KG1 (cell line): ENCODE measurements at regions not wholly inside any gene's neighbourhood (a gene's known extent, or its start where the extent isn't known, plus 50 kb on each side); places are given as distances from the start of the nearest gene placed in this dataset.

ENCODE experiments used
- DNase-seq: peaks from one replicate; lab custom pipeline; 2025; lab: John Stamatoyannopoulos, UW

DNA sequence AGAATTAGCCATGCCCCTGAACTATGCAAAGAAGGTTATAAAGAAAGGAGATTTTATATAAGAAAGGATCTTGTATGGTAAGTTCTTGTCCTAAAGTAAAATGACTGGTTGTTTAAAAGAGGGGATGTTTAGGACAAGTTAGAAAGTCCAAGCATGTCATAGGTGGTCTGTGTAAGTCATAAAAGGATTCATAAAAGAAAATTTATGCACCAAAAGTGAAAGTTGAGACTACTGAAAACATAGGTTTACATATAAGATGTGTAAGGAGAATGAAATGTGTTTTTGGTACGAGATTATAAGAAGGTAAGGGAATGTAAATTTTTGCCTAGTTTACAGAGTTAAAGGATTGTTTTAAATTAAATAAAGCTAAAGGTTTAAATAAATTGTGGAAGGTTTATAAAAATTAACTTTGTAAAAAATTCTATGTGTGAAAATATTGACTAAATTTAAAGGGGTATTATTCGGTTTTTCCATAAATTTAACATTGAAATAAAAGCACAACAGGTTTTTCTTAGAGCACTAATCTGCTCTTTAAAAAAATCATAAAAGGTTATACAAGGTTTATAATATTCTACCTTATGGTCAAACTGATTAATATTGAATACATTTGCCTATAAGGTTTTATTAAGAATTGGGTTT is 93.6 kb upstream of the UST start:
- no peak for DNase-seq

DNA sequence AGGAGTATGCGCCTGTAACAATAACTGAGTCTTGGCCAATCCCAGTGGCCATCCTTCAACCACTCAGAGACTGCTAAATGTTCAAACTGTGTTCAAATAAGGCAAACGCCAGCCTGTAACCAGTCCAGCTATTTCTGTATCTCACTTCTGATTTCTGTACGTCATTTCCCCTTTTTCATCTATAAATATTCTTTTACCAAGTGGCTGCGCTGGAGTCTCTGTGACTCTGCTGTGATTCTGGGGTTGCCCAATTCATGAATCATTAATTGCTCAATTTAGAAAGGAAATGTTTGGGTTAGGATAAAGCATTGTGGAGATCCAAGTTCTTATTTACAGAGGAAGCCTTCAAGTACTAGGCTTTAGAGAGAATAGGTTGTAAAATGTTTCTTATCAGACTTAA is 89.8 kb upstream of the UST start:
- DNase-seq: no peak

DNA sequence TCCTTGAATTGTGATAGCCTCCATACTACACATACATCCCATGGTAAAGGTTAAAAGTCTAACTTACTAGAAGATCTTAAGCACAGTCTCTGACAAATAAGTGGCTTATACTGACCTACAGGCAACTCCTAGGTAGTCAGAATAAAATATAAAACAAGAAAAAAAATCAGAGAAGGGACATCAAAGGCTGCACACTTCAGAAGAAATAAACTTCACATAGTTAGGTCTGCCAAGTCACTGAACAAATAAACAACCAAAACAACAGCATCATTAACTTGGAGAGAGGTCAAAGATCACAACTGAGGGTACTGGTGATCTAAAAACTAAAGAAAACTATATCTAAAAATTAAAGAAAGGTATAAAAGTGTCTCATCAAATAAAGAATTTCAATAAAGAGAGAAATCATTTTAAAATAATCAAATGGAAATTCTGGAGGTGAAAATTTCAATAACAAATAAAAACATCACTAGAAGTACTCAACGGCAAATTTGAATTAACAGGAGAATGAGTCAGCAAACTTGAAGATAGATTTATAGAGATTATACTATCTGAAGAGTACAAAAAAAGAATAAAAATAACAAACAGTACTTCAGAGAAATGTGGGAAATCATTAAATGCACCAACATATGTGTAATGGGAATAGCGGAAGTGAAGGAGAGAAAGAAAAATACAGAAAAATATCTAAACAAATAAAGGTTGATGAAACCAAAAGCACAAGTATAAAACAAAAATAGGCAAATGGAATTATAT is 88.0 kb upstream of the UST start:
- DNase-seq: no peak

DNA sequence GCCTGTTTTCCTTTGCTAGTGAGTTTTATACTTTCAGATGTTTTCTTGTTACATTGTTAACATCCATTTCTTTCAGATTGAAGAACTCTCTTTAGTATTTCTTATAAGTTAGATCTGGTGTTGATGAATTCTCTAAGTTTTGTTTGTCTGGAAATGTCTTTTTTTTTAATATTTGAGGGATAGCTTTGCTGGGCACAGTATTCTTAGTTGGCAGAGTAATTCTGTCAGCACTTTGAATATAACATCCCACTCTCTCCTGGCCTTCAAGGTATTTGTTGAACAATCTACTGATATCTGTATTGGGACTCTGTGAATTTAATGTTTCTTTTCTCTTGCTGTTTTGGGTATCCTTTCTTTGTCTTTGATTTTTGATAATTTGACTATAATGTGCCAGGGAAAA is 79.4 kb upstream of the UST start:
- no peak for DNase-seq

DNA sequence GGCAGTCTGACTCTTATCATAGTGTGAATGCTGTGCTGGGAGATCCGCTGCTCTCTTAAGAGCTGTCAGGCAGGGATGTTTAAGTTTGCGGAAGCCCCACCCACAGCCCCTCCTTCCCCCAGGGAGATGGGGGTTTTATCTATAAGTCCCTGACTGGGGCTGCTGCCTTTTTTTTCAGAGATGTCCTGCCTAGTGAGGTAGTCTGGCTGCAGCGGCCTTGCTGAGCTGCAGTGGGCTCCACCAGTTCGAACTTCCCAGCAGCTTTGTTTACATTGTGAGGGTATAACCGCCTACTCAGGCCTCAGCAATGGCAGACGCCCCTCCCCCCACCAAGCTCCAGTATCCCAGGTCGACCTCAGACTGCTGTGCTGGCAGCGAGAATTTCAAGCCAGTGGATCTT is 75.7 kb upstream of the UST start:
- DNase-seq: no peak

DNA sequence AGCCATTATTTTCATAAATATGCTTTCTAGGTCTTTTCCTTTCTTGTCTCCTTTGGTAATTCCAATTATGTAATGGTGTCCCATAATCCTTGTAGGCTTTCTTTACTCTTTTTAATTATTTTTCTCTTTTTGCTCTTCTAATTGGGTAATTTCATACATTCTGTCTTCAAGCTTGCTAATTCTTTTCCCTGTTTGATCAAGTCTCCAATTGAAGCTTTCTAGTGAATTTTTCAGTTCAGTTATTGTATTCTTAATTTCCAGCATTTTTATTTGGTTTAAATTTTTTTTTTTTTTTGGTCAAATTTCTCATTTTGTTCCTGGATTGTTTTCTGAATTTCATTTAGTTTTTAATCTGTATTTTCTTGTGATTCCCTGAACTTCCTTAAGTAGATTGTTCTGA is 74.9 kb upstream of the UST start:
- DNase-seq: no peak

DNA sequence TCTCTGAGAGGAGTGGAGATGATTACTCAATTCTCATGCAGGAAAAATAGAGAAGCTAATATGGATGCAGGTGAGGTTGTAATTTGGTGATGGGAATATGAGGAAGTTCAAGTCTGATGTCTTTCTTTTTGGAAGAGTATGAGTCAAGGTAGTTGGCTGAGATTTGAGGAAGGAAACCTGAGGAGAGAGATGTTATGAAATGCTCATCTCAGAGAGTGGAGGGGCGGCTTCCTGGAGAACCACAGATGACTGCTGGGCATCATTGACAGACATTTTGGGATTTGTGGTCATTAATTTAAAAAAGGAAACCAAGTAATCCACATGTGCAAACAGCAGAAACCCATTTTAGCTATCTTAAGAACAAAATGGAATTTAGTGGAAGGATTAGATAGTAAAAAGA is 72.5 kb upstream of the UST start:
- DNase-seq: no peak

DNA sequence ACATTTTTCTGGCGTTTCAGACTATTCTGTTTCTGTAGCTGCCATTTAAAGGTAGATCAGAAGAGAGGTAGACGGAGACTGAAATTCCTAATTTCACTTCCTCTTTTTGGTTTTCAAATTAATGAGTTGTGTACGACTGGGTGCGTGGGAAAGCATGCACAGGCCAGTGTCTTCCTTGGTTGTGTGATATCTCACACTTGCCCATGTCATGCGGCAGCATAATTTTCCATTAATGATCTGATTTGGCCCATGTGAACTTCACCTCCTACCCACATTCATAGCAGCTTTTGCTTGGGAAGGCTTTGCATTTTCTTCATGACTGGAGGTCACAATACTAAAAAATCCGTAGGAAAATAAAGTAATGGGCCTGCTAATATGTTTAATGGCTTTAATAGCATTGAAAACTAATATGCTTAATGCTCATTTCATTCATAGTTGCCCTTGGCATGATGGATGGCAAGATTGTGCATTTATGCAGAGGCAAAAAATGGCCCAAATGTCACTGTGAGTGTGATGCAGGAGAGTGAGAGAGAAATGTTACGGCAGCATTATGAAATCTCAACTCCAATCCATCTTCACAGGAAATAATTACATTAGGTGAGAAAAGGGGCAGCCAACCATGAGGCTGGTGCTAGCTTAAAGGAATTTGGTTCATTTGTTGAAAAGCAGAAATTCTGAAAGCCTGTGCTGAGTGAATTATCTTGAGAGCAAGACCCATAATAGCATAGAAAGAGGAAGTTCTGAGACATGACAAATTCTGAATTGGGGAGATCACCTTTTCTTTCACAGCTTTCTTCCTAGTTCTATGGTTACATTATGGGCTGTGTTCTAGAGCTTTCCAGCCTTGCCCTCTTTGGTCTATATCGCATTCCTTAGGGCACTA is 69.0 kb upstream of the UST start:
- DNase-seq: peak; percentile 27

DNA sequence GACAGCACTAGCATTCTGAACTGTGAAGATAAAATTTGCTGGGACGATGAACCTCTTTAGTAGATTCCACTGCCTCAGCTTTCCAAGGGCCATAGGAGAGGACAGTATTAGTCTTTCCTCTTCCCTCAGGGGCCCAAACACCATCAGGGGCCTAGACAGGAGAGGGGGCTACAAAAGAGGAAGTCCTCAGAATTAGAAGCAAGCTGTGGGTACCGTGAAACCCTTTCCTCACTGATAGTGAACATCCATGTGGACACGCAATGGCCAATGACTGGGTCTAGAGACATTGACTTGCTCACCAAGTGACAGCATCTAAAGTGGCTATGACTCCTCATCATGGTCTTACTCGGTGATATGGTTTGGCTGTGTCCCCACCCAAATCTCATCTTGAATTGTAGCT is 68.1 kb upstream of the UST start:
- DNase-seq: no peak

DNA sequence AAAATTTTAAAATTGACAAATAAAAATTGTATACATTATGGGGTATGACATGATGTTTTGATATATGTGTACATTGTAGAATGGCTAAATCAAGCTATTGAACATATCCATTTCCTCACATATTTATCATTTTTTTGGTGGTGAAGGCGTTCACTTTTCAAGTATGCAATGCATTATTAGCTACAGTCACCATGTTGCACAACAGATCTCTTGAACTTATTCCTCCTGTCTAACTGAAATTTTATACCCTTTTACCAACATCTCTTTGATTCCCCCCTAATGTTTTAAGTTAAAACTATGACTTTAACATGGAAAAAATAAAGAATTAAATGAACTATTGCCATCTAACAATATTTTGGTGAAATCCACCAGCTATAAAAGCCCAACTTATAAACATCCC is 65.2 kb upstream of the UST start:
- DNase-seq: no peak

DNA sequence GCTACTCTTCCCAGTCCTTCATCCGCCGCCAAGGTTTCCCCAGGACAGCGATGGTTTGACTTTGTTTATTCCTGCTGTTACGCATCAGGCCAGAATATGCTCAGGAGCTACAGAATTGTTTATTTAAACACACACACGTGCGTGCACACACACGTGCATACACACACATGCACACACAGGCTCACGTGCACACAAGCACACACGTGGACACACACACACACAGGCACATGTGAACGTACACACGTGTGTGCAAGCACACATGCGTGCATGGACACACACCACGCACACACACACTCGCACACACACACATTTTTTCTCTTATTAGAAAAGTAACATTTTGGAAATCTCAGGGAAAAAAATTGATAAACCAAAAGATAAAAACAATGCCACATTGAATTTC is 64.6 kb upstream of the UST start:
- DNase-seq: no peak

DNA sequence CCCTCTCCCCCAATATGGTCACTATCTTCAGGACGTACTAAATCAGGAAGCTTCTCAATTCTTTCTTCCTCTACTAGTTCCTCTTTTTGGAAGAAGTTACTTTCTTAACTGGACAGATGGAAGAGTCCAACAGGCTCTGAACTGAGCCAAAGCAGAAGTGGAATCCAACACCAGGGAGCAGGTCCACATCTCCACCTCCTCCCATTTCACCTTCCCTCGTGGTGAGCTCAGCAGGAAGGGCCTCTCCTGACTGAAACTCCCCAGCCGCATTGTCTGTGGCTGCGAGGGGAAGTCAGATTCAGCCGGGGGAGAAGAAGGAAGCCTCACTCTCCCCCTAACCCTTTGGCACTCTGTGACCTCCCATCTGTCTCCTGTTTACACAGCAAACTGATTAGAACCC is 63.8 kb upstream of the UST start:
- peak; percentile 52 for DNase-seq

DNA sequence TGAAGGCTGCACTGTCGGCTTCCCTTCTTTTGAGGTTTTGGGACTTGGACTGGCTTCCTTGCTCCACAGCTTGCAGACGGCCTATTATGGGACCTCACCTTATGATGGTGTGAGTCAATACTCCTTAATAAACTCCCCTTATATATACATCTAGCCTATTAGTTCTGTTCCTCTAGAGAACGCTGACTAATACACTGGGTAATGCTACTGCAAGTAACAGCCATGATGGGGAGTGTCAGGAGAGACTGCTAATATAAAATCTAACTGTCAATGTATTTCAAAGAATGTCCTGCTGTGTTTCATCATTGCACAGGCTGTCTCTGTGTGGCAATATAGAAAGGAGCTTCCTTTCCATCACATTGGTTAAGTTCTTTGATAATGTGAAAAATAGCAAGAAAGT is 57.7 kb upstream of the UST start:
- no peak for DNase-seq

DNA sequence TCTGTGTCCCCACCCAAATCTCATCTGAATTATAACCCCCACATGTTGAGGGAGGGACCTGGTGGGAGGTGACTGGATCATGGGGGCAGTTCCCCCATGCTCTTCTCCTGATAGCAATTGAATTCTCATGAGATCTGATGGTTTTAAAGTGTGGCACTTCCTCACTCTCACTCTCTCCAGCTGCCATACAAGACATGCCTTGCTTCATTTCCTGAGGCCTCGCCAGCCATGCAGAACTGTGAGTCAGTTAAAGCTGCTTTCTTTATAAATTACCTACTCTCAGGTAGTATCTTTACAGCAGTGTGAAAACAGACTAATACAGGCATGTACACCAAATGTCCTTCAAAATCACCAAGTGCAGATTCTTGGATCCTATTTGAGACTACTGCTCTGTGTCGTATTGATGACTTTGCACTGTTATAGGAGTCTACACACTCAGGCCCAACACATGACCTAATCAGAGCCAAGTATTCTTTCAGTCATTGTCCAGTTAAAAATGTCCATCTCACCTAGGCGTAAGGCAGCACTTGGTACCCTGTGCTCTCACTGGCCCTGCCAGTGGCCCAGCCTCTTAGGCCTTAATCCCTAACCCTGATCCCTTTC is 52.8 kb upstream of the UST start:
- DNase-seq: peak; percentile 21
